Ishikawa (cell line): ENCODE measurements at regions not wholly inside any gene's neighbourhood (a gene's known extent, or its start where the extent isn't known, plus 50 kb on each side); places are given as distances from the start of the nearest gene placed in this dataset.

Source experiments
- EP300 ChIP-seq: IDR thresholded peaks from 2 replicates; pipeline ENCODE4 v1.6.1; 2012; ENCODE audit warnings: borderline replicate concordance
- MAX ChIP-seq: IDR thresholded peaks from 2 replicates; pipeline ENCODE4 v1.6.1; 2012
- NFIC ChIP-seq: IDR thresholded peaks from 2 replicates; pipeline ENCODE4 v1.6.1; 2012
- REST ChIP-seq: IDR thresholded peaks from 2 replicates; pipeline ENCODE4 v1.6.1; 2012; ENCODE audit warnings: low read depth, mild to moderate bottlenecking

- TF ChIP-seq REST (no peak), MAX (no peak), EP300 (no peak), NFIC (no peak)
Observed at GRCh38 chr7:82625377-82625776, 181.8 kb upstream of the CACNA2D1 start.
